Gastroesophageal sphincter (tissue), 3 donors: ENCODE measurements at regions not wholly inside any gene's neighbourhood (a gene's known extent, or its start where the extent isn't known, plus 50 kb on each side); places are given as distances from the start of the nearest gene placed in this dataset.

Source experiments
- CTCF ChIP-seq, 4 experiments: fragments of 200-600 bp in 2 of 4; fragments of 450-650 bp in 2 of 4; sonication (generic) in 1 of 4; IDR thresholded peaks; one replicate each; pipeline ENCODE4 v1.5.1; 2017 to 2019; ENCODE audit warnings: antibody characterized with exemption in 4 of 4, mild to moderate bottlenecking in 2 of 4, moderate library complexity in 2 of 4
- POLR2A ChIP-seq, 2 donors: fragments of 450-650 bp; IDR thresholded peaks; one replicate each; pipeline ENCODE4 v1.6.1; 2017; ENCODE audit warnings: antibody characterized with exemption in 2 of 2, mild to moderate bottlenecking in 2 of 2, moderate library complexity in 1 of 2
- POLR2AphosphoS5 ChIP-seq: sonication (generic); formaldehyde crosslinking; IDR thresholded peaks from one replicate; pipeline ENCODE4 v1.6.1; 2017; ENCODE audit warnings: antibody characterized with exemption

- TF ChIP-seq CTCF (IDR thresholded peaks at IDR 0.05) (no peak), POLR2A (IDR thresholded peaks at IDR 0.05) (no peak), POLR2AphosphoS5 (no peak)
These were observed 269.1 kb upstream of the CFAP20DC start for GRCh38 chr3:59318881-59319280.
